ENCODE measurements at regions not wholly inside any gene's neighbourhood (a gene's known extent, or its start where the extent isn't known, plus 50 kb on each side); places are given as distances from the start of the nearest gene placed in this dataset.

- Histone ChIP-seq H3K79me1 (ENCODE audit: low read depth, low read length) (no peaks in the 10 kb centered on the region), H2BK12ac (ENCODE audit: low read length) (no peak overlapping the region), H2BK15ac (ENCODE audit: low read length) (no peak overlapping the region), H2AK5ac (ENCODE audit: low read depth, low read length) (no peak overlapping the region), H3K9me3 (replicated peaks in 1 of 2; ENCODE audit: control insufficient read depth in 2 of 2, insufficient read depth in 1 of 2, low read depth in 1 of 2, low read length in 2 of 2) (peaks cover 0 to 56% of the 10 kb centered on the region in 2 donors), H3K4me2 (ENCODE audit: insufficient read depth, low read length, poor library complexity, severe bottlenecking) (no peak overlapping the region), H3K18ac (ENCODE audit: low read length) (no peak overlapping the region), H3K4me1 (ENCODE audit: control insufficient read depth in 2 of 2, insufficient read depth in 1 of 2, low read depth in 1 of 2, low read length in 2 of 2) (no peaks in the 10 kb centered on the region), H3K9ac (ENCODE audit: low read depth, low read length, poor library complexity) (no peak overlapping the region), H3K14ac (ENCODE audit: low read length) (no peak overlapping the region), H3K4ac (ENCODE audit: low read length) (no peak overlapping the region), H4K8ac (ENCODE audit: low read depth, low read length) (no peak overlapping the region), H2BK120ac (ENCODE audit: low read depth, low read length) (no peak overlapping the region), H4K91ac (ENCODE audit: low read depth, low read length, poor library complexity) (no peak overlapping the region), H3K4me3 (ENCODE audit: low read length in 2 of 2) (peak overlapping the region in 1 of 2 donors; percentile 74), H3K27me3 (ENCODE audit: control insufficient read depth in 3 of 3, insufficient read depth in 3 of 3, low read depth in 1 of 3, low read length in 3 of 3) (no peaks in the 10 kb centered on the region), H3K23ac (ENCODE audit: low read depth, low read length, poor library complexity) (no peak overlapping the region), H3K36me3 (replicated peaks in 1 of 2; ENCODE audit: control insufficient read depth in 2 of 2, insufficient read depth in 2 of 2, low read length in 2 of 2) (no peaks in the 10 kb centered on the region), H2AFZ (ENCODE audit: low read length) (no peak overlapping the region), H3K27ac (replicated peaks; ENCODE audit: low read length) (no peak overlapping the region), H2BK5ac (ENCODE audit: low read length) (no peak overlapping the region)
- no peak for DNase-seq (ENCODE audit: low spot score)
- no CpG with 5 or more reads among the region's 12 CpGs for WGBS, 2 donors (ENCODE audit: extremely low coverage in 2 of 2, insufficient read length in 2 of 2, insufficient replicate concordance in 1 of 2)
Observed at GRCh38 chr7:63040966-63041610, 957.6 kb upstream of the ZNF722 start.

GRCh38 chr7:63041786-63042185 is 956.9 kb upstream of the ZNF722 start:
- no peaks in the 10 kb centered on the region for H3K79me1 ChIP-seq (ENCODE audit: low read depth, low read length)
- no peak overlapping the region for H3K27ac ChIP-seq (replicated peaks; ENCODE audit: low read length)
- H3K14ac ChIP-seq (ENCODE audit: low read length), result no peak overlapping the region
- no peak overlapping the region for H4K8ac ChIP-seq (ENCODE audit: low read depth, low read length)
- H3K9me3 ChIP-seq (replicated peaks in 1 of 2; ENCODE audit: control insufficient read depth in 2 of 2, insufficient read depth in 1 of 2, low read depth in 1 of 2, low read length in 2 of 2), result peaks cover 0 to 61% of the 10 kb centered on the region in 2 donors
- no peak overlapping the region for H2BK12ac ChIP-seq (ENCODE audit: low read length)
- WGBS, 2 donors (ENCODE audit: extremely low coverage in 2 of 2, insufficient read length in 2 of 2, insufficient replicate concordance in 1 of 2), result no CpG with 5 or more reads among the region's 3 CpGs
- H3K18ac ChIP-seq (ENCODE audit: low read length), result no peak overlapping the region
- H3K9ac ChIP-seq (ENCODE audit: low read depth, low read length, poor library complexity), result no peak overlapping the region
- H2BK5ac ChIP-seq (ENCODE audit: low read length), result no peak overlapping the region
- H3K4me2 ChIP-seq (ENCODE audit: insufficient read depth, low read length, poor library complexity, severe bottlenecking), result no peak overlapping the region
- no peak overlapping the region for H2AFZ ChIP-seq (ENCODE audit: low read length)
- no peak overlapping the region for H3K23ac ChIP-seq (ENCODE audit: low read depth, low read length, poor library complexity)
- no peaks in the 10 kb centered on the region for H3K27me3 ChIP-seq (ENCODE audit: control insufficient read depth in 3 of 3, insufficient read depth in 3 of 3, low read depth in 1 of 3, low read length in 3 of 3)
- H2BK15ac ChIP-seq (ENCODE audit: low read length), result no peak overlapping the region
- no peak overlapping the region for H4K91ac ChIP-seq (ENCODE audit: low read depth, low read length, poor library complexity)
- no peak for DNase-seq (ENCODE audit: low spot score)
- H2AK5ac ChIP-seq (ENCODE audit: low read depth, low read length), result no peak overlapping the region
- H2BK120ac ChIP-seq (ENCODE audit: low read depth, low read length), result no peak overlapping the region
- no peak overlapping the region for H3K4ac ChIP-seq (ENCODE audit: low read length)
- no peak overlapping the region for H3K4me3 ChIP-seq (ENCODE audit: low read length in 2 of 2)
- H3K4me1 ChIP-seq (ENCODE audit: control insufficient read depth in 2 of 2, insufficient read depth in 1 of 2, low read depth in 1 of 2, low read length in 2 of 2), result no peaks in the 10 kb centered on the region
- no peaks in the 10 kb centered on the region for H3K36me3 ChIP-seq (replicated peaks in 1 of 2; ENCODE audit: control insufficient read depth in 2 of 2, insufficient read depth in 2 of 2, low read length in 2 of 2)

GRCh38 chr7:63042730-63043511 is 955.7 kb upstream of the ZNF722 start:
- Histone ChIP-seq H2AFZ (ENCODE audit: low read length) (no peak overlapping the region), H2BK15ac (ENCODE audit: low read length) (no peak overlapping the region), H3K4ac (ENCODE audit: low read length) (no peak overlapping the region), H3K4me2 (ENCODE audit: insufficient read depth, low read length, poor library complexity, severe bottlenecking) (no peak overlapping the region), H3K4me1 (ENCODE audit: control insufficient read depth in 2 of 2, insufficient read depth in 1 of 2, low read depth in 1 of 2, low read length in 2 of 2) (no peaks in the 10 kb centered on the region), H3K9ac (ENCODE audit: low read depth, low read length, poor library complexity) (no peak overlapping the region), H3K79me1 (ENCODE audit: low read depth, low read length) (no peaks in the 10 kb centered on the region), H3K4me3 (ENCODE audit: low read length in 2 of 2) (no peak overlapping the region), H4K91ac (ENCODE audit: low read depth, low read length, poor library complexity) (no peak overlapping the region), H2BK12ac (ENCODE audit: low read length) (no peak overlapping the region), H3K36me3 (replicated peaks in 1 of 2; ENCODE audit: control insufficient read depth in 2 of 2, insufficient read depth in 2 of 2, low read length in 2 of 2) (no peaks in the 10 kb centered on the region), H3K27ac (replicated peaks; ENCODE audit: low read length) (no peak overlapping the region), H3K18ac (ENCODE audit: low read length) (no peak overlapping the region), H3K27me3 (ENCODE audit: control insufficient read depth in 3 of 3, insufficient read depth in 3 of 3, low read depth in 1 of 3, low read length in 3 of 3) (no peaks in the 10 kb centered on the region), H2AK5ac (ENCODE audit: low read depth, low read length) (no peak overlapping the region), H3K23ac (ENCODE audit: low read depth, low read length, poor library complexity) (no peak overlapping the region), H3K14ac (ENCODE audit: low read length) (no peak overlapping the region), H2BK5ac (ENCODE audit: low read length) (no peak overlapping the region), H3K9me3 (replicated peaks in 1 of 2; ENCODE audit: control insufficient read depth in 2 of 2, insufficient read depth in 1 of 2, low read depth in 1 of 2, low read length in 2 of 2) (peaks cover 0 to 56% of the 10 kb centered on the region in 2 donors), H2BK120ac (ENCODE audit: low read depth, low read length) (no peak overlapping the region), H4K8ac (ENCODE audit: low read depth, low read length) (no peak overlapping the region)
- WGBS, 2 donors (ENCODE audit: extremely low coverage in 2 of 2, insufficient read length in 2 of 2, insufficient replicate concordance in 1 of 2), result no CpG with 5 or more reads among the region's 10 CpGs
- no peak for DNase-seq (ENCODE audit: low spot score)

- Histone ChIP-seq H3K18ac (ENCODE audit: low read length) (no peak overlapping the region), H2BK5ac (ENCODE audit: low read length) (no peak overlapping the region), H2BK120ac (ENCODE audit: low read depth, low read length) (no peak overlapping the region), H3K27me3 (ENCODE audit: control insufficient read depth in 3 of 3, insufficient read depth in 3 of 3, low read depth in 1 of 3, low read length in 3 of 3) (no peaks in the 10 kb centered on the region), H3K4ac (ENCODE audit: low read length) (no peak overlapping the region), H2BK12ac (ENCODE audit: low read length) (no peak overlapping the region), H3K79me1 (ENCODE audit: low read depth, low read length) (no peaks in the 10 kb centered on the region), H3K36me3 (replicated peaks in 1 of 2; ENCODE audit: control insufficient read depth in 2 of 2, insufficient read depth in 2 of 2, low read length in 2 of 2) (no peaks in the 10 kb centered on the region), H3K27ac (replicated peaks; ENCODE audit: low read length) (no peak overlapping the region), H3K9ac (ENCODE audit: low read depth, low read length, poor library complexity) (no peak overlapping the region), H2AFZ (ENCODE audit: low read length) (no peak overlapping the region), H4K8ac (ENCODE audit: low read depth, low read length) (no peak overlapping the region), H3K23ac (ENCODE audit: low read depth, low read length, poor library complexity) (no peak overlapping the region), H3K14ac (ENCODE audit: low read length) (no peak overlapping the region), H2AK5ac (ENCODE audit: low read depth, low read length) (no peak overlapping the region), H4K91ac (ENCODE audit: low read depth, low read length, poor library complexity) (no peak overlapping the region), H3K4me3 (ENCODE audit: low read length in 2 of 2) (no peak overlapping the region), H3K4me1 (ENCODE audit: control insufficient read depth in 2 of 2, insufficient read depth in 1 of 2, low read depth in 1 of 2, low read length in 2 of 2) (no peaks in the 10 kb centered on the region), H2BK15ac (ENCODE audit: low read length) (no peak overlapping the region), H3K4me2 (ENCODE audit: insufficient read depth, low read length, poor library complexity, severe bottlenecking) (no peak overlapping the region), H3K9me3 (replicated peaks in 1 of 2; ENCODE audit: control insufficient read depth in 2 of 2, insufficient read depth in 1 of 2, low read depth in 1 of 2, low read length in 2 of 2) (peaks cover 0 to 55% of the 10 kb centered on the region in 2 donors)
- no CpG with 5 or more reads among the region's 9 CpGs for WGBS, 2 donors (ENCODE audit: extremely low coverage in 2 of 2, insufficient read length in 2 of 2, insufficient replicate concordance in 1 of 2)
- no peak for DNase-seq (ENCODE audit: low spot score)
Observed at GRCh38 chr7:63043657-63044543, 954.7 kb upstream of the ZNF722 start.
